ENCODE measurements at regions not wholly inside any gene's neighbourhood (a gene's known extent, or its start where the extent isn't known, plus 50 kb on each side); places are given as distances from the start of the nearest gene placed in this dataset.

DNA sequence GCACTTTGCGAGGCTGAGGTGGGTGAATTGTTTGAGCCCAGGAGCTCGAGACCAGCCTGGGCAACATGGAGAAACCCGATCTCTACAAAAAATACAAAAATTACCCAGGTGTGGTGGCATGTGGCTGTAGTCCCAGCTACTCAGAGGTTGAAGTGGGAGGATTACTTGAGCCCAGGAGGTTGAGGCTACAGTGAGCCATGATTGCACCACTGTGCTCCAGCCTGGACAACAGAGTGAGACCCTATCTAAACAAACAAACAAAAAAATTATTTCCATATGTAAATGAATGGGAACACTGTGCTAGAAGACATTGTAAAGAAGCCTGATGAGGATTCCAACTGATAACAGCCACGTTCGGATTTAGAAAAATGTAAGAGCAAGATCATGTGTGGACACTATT lies 154.2 kb downstream of the ZFP64 start:
- TF ChIP-seq CTCF (optimal IDR thresholded peaks at IDR 0.05 in 1 of 3, IDR thresholded peaks at IDR 0.05 in 1 of 3, conservative IDR thresholded peaks at IDR 0.05 in 1 of 3; ENCODE audit: extremely low read depth in 1 of 3, insufficient read depth in 2 of 3, low read length in 3 of 3) (no peak), EZH2 (IDR thresholded peaks at IDR 0.05; ENCODE audit: low read length) (no peak)
